Right hindlimb (tissue), 1 donor: ENCODE measurements at regions not wholly inside any gene's neighbourhood (a gene's known extent, or its start where the extent isn't known, plus 50 kb on each side); places are given as distances from the start of the nearest gene placed in this dataset.
"Not testable (repeated sequence)": the region's sequence is repeated elsewhere in the genome, so short reads cannot be mapped to it uniquely, and the experiment has no call there.

Experiments used
- DNase-seq: peaks from one replicate; pipeline ENCODE4 v3.0.0-alpha.2; 2018

- DNase-seq, result no peak
These were observed 88.9 kb downstream of the MOGAT1 start for GRCh38 chr2:222760301-222760897.

GRCh38 chr2:222761888-222762287 is 90.4 kb downstream of the MOGAT1 start:
- DNase-seq, result no peak

- no peak for DNase-seq
These were observed 90.9 kb downstream of the MOGAT1 start for GRCh38 chr2:222762342-222762741.

- not testable (repeated sequence) for DNase-seq
These were observed 94.4 kb downstream of the MOGAT1 start for GRCh38 chr2:222765883-222766282.

GRCh38 chr2:222768019-222768418 is 92.8 kb upstream of the ACSL3 start:
- not testable (repeated sequence) for DNase-seq

GRCh38 chr2:222769446-222769845 is 91.4 kb upstream of the ACSL3 start:
- no peak for DNase-seq

GRCh38 chr2:222769941-222770340 is 90.9 kb upstream of the ACSL3 start:
- no peak for DNase-seq

GRCh38 chr2:222771832-222772231 is 89.0 kb upstream of the ACSL3 start:
- no peak for DNase-seq

GRCh38 chr2:222774941-222775340 is 85.9 kb upstream of the ACSL3 start:
- no peak for DNase-seq

GRCh38 chr2:222776792-222777191 is 84.0 kb upstream of the ACSL3 start:
- no peak for DNase-seq

GRCh38 chr2:222778400-222778799 is 82.4 kb upstream of the ACSL3 start:
- DNase-seq, result no peak

- DNase-seq, result no peak
These were observed 81.5 kb upstream of the ACSL3 start for GRCh38 chr2:222779145-222779832.

GRCh38 chr2:222780051-222780450 is 80.8 kb upstream of the ACSL3 start:
- no peak for DNase-seq

- DNase-seq, result no peak
These were observed 78.6 kb upstream of the ACSL3 start for GRCh38 chr2:222782201-222782730.

GRCh38 chr2:222783592-222783991 is 77.2 kb upstream of the ACSL3 start:
- DNase-seq, result no peak

- DNase-seq, result no peak
These were observed 69.9 kb upstream of the ACSL3 start for GRCh38 chr2:222790932-222791331.

- DNase-seq, result peak; percentile 39
These were observed 68.7 kb upstream of the ACSL3 start for GRCh38 chr2:222792001-222792611.

- DNase-seq, result no peak
These were observed 66.0 kb upstream of the ACSL3 start for GRCh38 chr2:222794585-222795449.

GRCh38 chr2:222795450-222796357 is 65.1 kb upstream of the ACSL3 start:
- DNase-seq, result no peak

- DNase-seq, result no peak
These were observed 64.3 kb upstream of the ACSL3 start for GRCh38 chr2:222796413-222797103.

GRCh38 chr2:222797261-222797660 is 63.6 kb upstream of the ACSL3 start:
- no peak for DNase-seq
